Activated naive CD8-positive, alpha-beta T cell treated with anti-CD3 and anti-CD28 coated beads for 36 hours (primary cell): ENCODE measurements at regions not wholly inside any gene's neighbourhood (a gene's known extent, or its start where the extent isn't known, plus 50 kb on each side); places are given as distances from the start of the nearest gene placed in this dataset.
A peak's percentile ranks its signal among the peaks of the same experiment; 100 is the strongest.
"Not testable (repeated sequence)": the region's sequence is repeated elsewhere in the genome, so short reads cannot be mapped to it uniquely, and the experiment has no call there.

Source experiments
- DNase-seq: peaks from one replicate; pipeline ENCODE4 v3.0.0; 2021
- H3K27ac Mint-ChIP-seq: one replicate; pipeline ENCODE4 v1.8.0; 2022; ENCODE audit warnings: mild to moderate bottlenecking, moderate library complexity, mixed read lengths
- H3K27me3 Mint-ChIP-seq: one replicate; pipeline ENCODE4 v1.8.0; 2022; ENCODE audit warnings: mild to moderate bottlenecking, mixed read lengths
- H3K36me3 Mint-ChIP-seq: one replicate; pipeline ENCODE4 v1.8.0; 2021; ENCODE audit warnings: mild to moderate bottlenecking, mixed read lengths
- H3K4me1 Mint-ChIP-seq: one replicate; pipeline ENCODE4 v1.8.0; 2021; ENCODE audit warnings: mixed read lengths
- H3K4me3 Mint-ChIP-seq: one replicate; pipeline ENCODE4 v1.8.0; 2022; ENCODE audit warnings: mild to moderate bottlenecking, moderate library complexity, mixed read lengths
- H3K9me3 Mint-ChIP-seq: one replicate; pipeline ENCODE4 v1.8.0; 2022; ENCODE audit warnings: mixed read lengths

DNA sequence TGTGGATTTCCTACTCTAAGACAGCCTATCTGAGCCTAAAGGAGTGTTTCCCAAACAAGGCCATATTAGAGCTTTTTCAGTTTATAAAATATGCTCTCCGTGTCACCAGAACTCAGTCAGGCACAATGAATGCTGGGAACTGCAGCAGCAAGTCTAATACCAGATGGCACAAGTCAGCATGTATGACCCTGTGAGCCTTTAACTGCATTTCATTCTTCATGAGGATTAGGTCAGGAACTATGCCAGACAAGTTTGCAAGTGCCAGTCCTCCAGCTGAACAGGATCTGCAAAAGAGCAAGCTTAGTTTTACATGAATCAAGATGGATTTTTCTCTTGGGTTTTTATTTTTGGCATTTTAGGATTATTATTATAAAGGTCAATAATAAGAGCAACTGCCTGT is 66.7 kb upstream of the SAMD5 start:
- H3K9me3 Mint-ChIP-seq: no peaks in the 10 kb centered on the region
- H3K4me1 Mint-ChIP-seq: no peaks in the 10 kb centered on the region
- H3K27me3 Mint-ChIP-seq: no peaks in the 10 kb centered on the region
- H3K4me3 Mint-ChIP-seq: no peak overlapping the region
- H3K36me3 Mint-ChIP-seq: no peaks in the 10 kb centered on the region
- H3K27ac Mint-ChIP-seq: no peak overlapping the region
- DNase-seq: no peak

DNA sequence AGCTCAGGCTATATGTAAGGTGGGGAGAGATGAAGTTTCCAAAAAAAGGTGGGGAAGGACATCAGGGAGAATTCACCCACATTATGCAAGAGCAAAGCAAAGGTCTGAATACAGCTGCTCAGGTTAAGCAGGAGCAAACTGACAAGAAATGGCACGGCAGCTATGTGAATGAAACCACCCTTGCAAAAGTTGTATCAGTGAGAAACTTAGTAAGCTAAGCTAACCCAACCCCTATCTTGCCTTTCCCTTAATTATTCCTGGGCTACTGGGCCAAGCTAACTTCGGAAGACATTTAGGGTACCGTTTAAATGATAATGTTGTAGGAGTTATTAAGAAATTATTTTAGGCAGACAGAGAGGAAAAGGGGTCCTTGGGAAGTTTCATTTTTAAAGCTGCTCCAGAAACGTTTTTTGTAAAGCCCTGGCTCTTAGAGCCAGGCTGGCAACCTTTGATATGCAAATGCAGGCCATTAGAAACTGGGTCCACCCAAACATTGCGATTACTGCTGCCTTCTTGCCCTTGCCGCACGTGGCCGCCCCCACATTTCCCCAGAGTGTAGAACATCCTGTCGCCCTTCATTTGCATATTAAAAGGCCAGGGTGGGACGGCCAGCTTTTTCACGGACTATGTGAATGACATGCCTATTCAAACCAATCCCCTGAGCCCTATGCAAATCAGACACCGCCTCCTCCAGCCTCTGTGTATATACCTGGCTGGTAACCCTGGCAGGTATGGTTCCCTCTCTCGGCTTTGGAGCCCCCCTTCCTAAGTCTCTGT is 60.5 kb upstream of the SAMD5 start:
- Mint-ChIP-seq H3K9me3 (no peaks in the 10 kb centered on the region), H3K4me3 (no peak overlapping the region), H3K36me3 (no peaks in the 10 kb centered on the region), H3K4me1 (no peaks in the 10 kb centered on the region), H3K27ac (no peak overlapping the region), H3K27me3 (peaks cover 6% of the 10 kb centered on the region)
- peak; percentile 1 for DNase-seq

DNA sequence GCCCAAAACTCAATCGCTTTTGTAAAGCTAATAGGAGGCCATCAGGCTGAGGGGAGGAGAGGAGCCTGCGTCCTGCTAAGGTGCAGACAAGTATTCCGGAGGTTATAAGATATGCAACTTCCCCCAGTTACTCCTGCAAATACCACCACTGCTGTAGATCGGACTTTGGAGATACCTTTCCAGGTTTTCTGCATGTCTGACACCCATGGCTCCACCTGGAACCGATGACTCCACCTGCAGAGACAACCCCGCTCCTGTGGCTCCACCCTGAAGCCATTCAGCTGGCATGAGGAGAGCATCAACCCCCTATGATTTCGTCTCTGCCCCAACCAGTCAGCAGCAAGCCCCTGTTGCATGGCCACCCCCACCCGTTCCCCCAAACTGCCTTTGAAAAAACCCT is 59.7 kb upstream of the SAMD5 start:
- DNase-seq: no peak
- no peaks in the 10 kb centered on the region for H3K4me1 Mint-ChIP-seq
- peaks cover 6% of the 10 kb centered on the region for H3K27me3 Mint-ChIP-seq
- H3K9me3 Mint-ChIP-seq: no peaks in the 10 kb centered on the region
- H3K27ac Mint-ChIP-seq: no peak overlapping the region
- no peak overlapping the region for H3K4me3 Mint-ChIP-seq
- H3K36me3 Mint-ChIP-seq: no peaks in the 10 kb centered on the region

DNA sequence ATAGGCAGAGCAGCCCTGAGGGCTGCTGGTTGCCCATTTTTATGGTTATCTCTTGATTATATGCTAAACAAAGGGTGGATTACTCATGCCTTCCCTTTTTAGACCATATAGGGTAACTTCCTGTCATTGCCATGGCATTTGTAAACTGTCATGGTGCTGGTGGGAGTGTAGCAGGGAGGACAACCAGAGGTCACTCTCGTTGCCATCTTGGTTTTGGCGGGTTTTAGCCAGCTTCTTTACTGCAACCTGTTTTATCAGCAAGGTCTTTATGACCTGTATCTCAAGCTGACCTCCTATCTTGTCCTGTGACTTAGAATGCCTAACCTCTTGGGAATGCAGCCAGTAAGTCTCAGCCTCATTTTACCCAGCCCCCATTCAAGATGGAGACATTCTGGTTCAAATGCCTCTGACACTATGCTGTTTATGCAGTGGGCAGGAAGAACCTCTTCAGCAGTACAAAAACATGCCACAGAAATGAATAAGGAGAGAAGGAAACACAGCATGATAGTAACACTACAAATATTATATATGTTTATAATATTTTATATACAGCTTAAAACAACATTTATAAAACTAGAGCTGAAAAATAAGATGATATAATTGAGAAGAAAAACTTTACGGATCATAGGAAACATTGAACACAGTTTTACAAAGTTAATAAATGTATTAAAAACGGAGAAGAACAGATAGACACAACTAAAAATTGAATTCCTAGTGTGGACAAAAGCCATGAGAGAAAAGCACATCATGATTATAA is 58.9 kb upstream of the SAMD5 start:
- H3K4me3 Mint-ChIP-seq: no peak overlapping the region
- H3K27ac Mint-ChIP-seq: no peak overlapping the region
- no peaks in the 10 kb centered on the region for H3K36me3 Mint-ChIP-seq
- H3K4me1 Mint-ChIP-seq: no peaks in the 10 kb centered on the region
- no peaks in the 10 kb centered on the region for H3K9me3 Mint-ChIP-seq
- H3K27me3 Mint-ChIP-seq: peaks cover 6% of the 10 kb centered on the region
- DNase-seq: no peak

DNA sequence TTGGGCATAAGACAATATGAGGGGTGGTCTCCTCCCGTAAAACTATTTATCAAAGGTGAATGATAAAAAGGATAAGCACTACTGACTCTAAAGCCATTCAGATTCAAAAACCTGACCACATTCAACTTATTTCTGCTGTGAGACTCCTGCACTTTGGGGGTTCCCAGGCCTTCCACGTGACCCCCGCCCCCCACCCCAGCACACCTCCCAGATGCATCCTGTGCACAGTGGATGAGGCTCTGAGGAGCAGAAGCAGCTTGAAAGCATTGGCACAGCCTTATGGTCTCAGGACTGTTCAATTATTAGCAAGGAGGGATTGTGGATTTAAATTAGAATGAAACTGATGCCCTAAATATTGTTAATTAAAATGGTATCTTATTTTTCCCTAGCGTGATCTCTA is 55.1 kb upstream of the SAMD5 start:
- H3K4me3 Mint-ChIP-seq: no peak overlapping the region
- peaks cover 5% of the 10 kb centered on the region for H3K27me3 Mint-ChIP-seq
- no peaks in the 10 kb centered on the region for H3K4me1 Mint-ChIP-seq
- H3K36me3 Mint-ChIP-seq: no peaks in the 10 kb centered on the region
- H3K27ac Mint-ChIP-seq: no peak overlapping the region
- DNase-seq: no peak
- no peaks in the 10 kb centered on the region for H3K9me3 Mint-ChIP-seq

DNA sequence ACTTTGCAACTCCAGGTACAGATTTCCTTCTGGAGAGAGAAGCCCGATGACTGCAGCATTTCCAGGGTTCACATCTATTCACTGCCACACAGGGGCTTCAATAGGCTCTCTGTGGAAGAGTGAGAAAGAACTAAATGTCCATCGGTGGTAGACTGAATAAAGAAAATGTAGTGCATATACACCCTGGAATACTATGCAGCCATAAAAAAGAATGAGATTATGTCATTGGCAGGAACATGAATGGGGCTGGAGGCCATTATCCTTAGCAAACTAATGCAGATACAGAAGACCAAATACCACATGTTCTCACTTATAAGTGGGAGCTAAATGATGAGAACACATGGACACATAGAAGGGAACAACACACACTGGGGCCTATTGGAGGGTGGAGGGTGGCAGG is 53.6 kb upstream of the SAMD5 start:
- not testable (repeated sequence) for H3K4me1 Mint-ChIP-seq

More for the DNA sequence above, 53.6 kb upstream of the SAMD5 start:
- not testable (repeated sequence) for H3K27me3 Mint-ChIP-seq, H3K4me3 Mint-ChIP-seq, DNase-seq, H3K36me3 Mint-ChIP-seq, H3K27ac Mint-ChIP-seq, H3K9me3 Mint-ChIP-seq
